ENCODE measurements at regions not wholly inside any gene's neighbourhood (a gene's known extent, or its start where the extent isn't known, plus 50 kb on each side); places are given as distances from the start of the nearest gene placed in this dataset.
"Not testable (repeated sequence)": the region's sequence is repeated elsewhere in the genome, so short reads cannot be mapped to it uniquely, and the experiment has no call there.

GRCh38 chr14:105684056-105684455 is 157.7 kb downstream of the TMEM121 start:
- not testable (repeated sequence) for TF ChIP-seq POLR2AphosphoS5, POLR2A (IDR thresholded peaks at IDR 0.05)
- TF ChIP-seq, protein P1, sequence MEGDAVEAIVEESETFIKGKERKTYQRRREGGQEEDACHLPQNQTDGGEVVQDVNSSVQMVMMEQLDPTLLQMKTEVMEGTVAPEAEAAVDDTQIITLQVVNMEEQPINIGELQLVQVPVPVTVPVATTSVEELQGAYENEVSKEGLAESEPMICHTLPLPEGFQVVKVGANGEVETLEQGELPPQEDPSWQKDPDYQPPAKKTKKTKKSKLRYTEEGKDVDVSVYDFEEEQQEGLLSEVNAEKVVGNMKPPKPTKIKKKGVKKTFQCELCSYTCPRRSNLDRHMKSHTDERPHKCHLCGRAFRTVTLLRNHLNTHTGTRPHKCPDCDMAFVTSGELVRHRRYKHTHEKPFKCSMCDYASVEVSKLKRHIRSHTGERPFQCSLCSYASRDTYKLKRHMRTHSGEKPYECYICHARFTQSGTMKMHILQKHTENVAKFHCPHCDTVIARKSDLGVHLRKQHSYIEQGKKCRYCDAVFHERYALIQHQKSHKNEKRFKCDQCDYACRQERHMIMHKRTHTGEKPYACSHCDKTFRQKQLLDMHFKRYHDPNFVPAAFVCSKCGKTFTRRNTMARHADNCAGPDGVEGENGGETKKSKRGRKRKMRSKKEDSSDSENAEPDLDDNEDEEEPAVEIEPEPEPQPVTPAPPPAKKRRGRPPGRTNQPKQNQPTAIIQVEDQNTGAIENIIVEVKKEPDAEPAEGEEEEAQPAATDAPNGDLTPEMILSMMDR (IDR thresholded peaks at IDR 0.05), result not testable (repeated sequence)

Data from stomach (tissue), 4 donors.